A549 (cell line): ENCODE measurements at regions not wholly inside any gene's neighbourhood (a gene's known extent, or its start where the extent isn't known, plus 50 kb on each side); places are given as distances from the start of the nearest gene placed in this dataset.

ENCODE experiments used
- ESRRA ChIP-seq: fragments of 150-350 bp; IDR thresholded peaks from 2 replicates; pipeline ENCODE4 v1.6.1; 2014; ENCODE audit warnings: mild to moderate bottlenecking, low read length, borderline replicate concordance
- MAZ ChIP-seq: fragments of 150-350 bp; IDR thresholded peaks from 2 replicates; pipeline ENCODE4 v1.6.1; 2014; ENCODE audit warnings: antibody characterized with exemption, low read depth, low read length, borderline replicate concordance

GRCh38 chr7:104039363-104039762 is 49.9 kb upstream of the RELN start:
- TF ChIP-seq ESRRA: no peak
- no peak for TF ChIP-seq MAZ
